Esophagus mucosa (tissue), 1 donor: ENCODE measurements at regions not wholly inside any gene's neighbourhood (a gene's known extent, or its start where the extent isn't known, plus 50 kb on each side); places are given as distances from the start of the nearest gene placed in this dataset.
"Not testable (repeated sequence)": the region's sequence is repeated elsewhere in the genome, so short reads cannot be mapped to it uniquely, and the experiment has no call there.

Experiments used
- ATAC-seq: fragments of 200-7000 bp; cut with Tn5 transposase; one replicate; pipeline ENCODE4 v1.9.1; 2020
- donor health status: DM: yes; HTN: yes; CAD: no.

DNA sequence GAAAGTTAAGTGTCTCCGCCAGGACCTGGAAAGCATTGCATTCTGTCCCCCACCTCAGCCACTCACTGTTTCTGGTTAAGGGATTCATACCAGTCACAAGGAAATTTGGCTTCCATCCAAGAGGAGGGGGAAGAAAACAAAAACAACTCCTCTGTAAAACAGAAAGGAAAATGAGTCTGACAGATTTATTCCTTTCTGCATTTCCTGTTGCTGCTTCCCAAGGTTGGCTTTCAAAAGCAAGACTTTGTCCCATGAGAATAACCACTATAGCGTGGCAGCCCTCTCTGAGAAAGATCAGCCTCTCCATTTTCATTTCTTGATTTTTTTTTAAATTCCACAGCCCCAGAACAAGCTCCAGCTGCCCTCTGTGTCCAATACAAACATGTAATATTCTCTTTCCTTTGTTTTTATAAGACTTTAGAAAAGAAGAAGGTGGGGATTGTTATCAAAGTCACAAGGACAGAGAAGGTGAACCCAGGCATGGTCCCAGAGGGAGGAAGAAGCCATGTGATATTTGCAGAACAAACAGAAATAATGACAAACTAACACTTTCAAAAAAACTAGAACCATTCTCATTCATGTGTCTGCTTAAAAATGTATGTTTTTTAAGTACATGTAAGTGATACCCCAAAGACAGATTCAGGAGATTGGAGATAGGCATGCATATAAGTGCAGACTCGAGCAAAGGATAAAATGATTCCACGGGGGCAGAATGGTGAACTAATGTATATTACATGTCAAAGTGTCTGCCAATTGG, 90.7 kb upstream of the DCLK2 start:
- no peak for ATAC-seq

DNA sequence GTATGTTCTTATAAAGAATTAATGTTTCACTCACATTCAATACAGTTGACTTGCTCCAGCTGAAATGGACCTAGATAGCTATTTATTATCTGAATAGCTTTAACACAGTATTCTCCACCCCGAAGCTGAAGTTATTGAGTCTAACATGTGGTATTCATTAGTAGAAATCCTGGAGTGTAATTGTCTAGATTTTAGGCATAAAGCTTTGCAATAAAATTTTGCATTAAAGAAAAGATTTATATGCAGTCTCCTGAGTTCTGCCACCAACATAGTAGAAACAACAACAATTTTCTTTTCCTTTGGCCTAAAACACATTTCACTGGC, 90.2 kb upstream of the DCLK2 start:
- ATAC-seq = no peak

DNA sequence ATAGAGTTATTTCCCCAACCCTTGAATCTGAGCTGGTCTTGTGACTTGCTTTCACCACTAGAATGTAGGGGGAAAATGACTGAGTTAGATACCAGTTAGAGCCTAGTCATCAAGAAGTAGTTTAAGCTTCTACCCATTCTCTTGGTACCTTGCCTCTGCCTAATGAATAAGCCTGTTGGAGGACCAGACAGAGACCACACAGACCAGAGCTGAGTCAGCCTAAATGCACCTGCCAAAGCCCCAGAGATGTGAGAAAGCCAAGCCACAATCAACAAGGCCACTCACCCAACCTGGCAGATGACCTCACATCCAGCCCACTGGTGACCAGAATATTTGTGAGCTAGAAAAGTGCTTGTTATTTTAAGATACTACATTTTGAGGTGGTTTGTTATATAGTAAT, 85.2 kb upstream of the DCLK2 start:
- no peak for ATAC-seq

- ATAC-seq = no peak
These were observed 83.0 kb upstream of the DCLK2 start for GRCh38 chr4:149995134-149995756.

- ATAC-seq = peak; percentile 77
These were observed 80.3 kb upstream of the DCLK2 start for GRCh38 chr4:149997881-149998421.

- ATAC-seq = peak; percentile 59
These were observed 78.7 kb upstream of the DCLK2 start for GRCh38 chr4:149999485-150000074.

GRCh38 chr4:150001815-150002214, 76.4 kb upstream of the DCLK2 start:
- ATAC-seq = no peak

GRCh38 chr4:150002561-150002960, 75.7 kb upstream of the DCLK2 start:
- no peak for ATAC-seq

- no peak for ATAC-seq
These were observed 73.8 kb upstream of the DCLK2 start for GRCh38 chr4:150004481-150004880.

DNA sequence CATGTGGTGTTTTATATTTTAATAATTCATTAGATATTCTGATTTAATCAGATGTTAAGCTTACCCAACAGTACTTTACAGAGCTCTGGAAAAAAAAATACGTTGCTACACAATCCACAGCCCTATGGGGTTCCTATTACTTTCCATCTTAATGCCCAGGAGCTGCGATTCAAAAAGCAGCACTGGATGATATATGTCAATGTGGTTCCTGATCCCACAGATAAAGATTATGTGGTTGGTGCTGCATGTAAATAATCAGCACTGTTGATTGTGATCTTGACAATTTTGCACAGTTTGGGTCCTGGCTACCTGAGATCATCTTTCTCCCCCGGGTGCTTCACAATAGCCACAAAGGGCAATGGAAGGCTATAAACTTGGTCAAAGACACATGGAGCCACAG, 72.7 kb upstream of the DCLK2 start:
- no peak for ATAC-seq

GRCh38 chr4:150006197-150006596, 72.0 kb upstream of the DCLK2 start:
- ATAC-seq = no peak

DNA sequence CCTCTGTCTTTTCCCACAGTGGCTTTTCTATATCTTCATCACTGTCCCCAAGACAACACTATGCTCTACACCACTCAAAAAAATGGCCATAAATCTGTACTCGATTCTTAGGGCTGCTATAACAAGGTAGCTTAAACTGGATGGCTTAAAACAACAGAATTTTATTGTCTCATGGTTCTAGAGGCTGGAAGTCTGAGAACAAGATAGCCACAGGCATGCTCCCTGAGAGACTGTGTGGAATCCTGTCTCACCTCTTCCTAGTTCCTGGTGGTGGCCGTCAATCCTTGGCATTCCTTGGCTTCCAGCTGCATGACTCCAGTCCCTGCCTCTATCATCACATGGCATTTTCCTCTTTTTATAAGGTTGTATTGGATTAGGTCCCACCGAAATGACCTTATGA, 70.7 kb upstream of the DCLK2 start:
- ATAC-seq = no peak

DNA sequence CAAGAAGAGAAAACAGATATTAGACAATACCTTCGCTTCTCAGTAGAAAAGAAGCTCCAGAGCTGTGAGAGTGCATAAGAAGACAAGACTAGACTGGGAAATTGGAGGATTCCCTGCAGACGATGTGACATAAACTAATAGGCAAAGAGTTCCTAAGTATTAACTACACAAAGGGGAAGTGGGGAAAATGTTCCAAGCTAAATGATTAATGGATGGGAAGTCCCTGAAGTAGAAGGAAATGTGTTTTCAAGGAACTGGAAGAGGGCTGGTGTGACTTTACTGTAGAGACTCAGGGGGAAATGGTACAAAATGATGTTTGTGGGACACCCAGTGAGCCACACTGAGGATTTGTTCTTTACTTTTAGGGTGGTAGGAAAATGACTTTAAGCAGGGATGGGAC, 69.7 kb upstream of the DCLK2 start:
- ATAC-seq = no peak

- no peak for ATAC-seq
These were observed 68.7 kb upstream of the DCLK2 start for GRCh38 chr4:150009533-150009932.

- ATAC-seq = peak; percentile 51
These were observed 67.6 kb upstream of the DCLK2 start for GRCh38 chr4:150010525-150011126.

GRCh38 chr4:150012851-150013360, 65.3 kb upstream of the DCLK2 start:
- ATAC-seq = no peak

DNA sequence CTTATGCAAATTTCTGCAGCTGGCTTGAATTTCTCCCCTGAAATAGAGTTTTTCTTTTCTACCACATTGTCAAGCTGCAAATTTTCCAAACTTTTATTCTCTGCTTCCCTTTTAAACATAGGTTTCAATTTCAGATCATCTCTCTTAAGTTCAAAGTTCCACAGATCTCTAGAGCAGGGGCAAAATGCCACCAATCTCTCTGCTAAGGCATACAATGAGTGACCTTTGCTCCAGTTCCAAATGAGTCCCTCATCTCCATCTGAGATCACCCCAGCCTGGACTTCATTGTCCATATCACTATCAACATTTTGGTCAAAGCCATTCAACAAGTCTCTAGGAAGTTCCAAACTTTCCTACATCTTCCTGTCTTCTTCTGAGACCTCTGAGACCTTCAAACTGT, 62.3 kb upstream of the DCLK2 start:
- not testable (repeated sequence) for ATAC-seq

- not testable (repeated sequence) for ATAC-seq
These were observed 61.6 kb upstream of the DCLK2 start for GRCh38 chr4:150016621-150017020.

DNA sequence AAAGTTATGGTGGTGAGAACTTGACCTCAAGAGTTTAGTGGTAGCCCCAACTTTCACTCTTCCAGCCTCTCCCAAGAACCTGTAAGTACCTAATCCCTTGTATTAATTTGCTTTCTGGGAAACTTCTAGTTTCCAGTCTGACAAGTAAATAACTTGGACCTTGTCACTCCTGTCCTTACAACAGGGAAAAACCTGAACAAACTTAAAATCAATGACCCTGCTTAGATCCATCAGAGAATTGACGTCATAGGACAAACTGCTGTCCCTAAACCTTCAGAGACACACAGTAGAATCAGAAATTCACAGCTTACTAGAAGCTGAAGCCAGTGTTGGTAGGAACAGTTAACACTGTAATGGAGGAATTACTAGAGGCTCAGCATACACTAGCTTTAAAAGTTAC, 60.0 kb upstream of the DCLK2 start:
- ATAC-seq = no peak

- no peak for ATAC-seq
These were observed 56.8 kb upstream of the DCLK2 start for GRCh38 chr4:150021483-150021882.

DNA sequence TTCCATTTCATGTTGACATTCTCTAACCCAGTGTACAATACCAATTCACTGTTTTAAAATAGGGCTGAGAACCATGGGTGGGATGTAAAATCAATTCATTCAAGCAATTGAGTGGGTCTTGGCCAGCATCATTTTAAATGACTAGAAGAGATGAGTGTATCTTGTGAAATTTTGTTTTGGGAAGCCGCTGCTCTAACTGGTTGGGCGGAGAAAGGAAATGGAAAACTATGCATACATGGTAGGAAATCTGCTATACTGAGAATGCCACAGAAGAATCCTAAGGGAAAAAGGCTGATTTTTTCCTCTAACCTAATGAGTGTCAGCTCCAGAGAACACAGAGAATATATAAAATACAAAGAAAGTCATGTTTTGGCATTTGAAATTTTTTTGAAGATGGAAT, 54.8 kb upstream of the DCLK2 start:
- ATAC-seq = no peak

DNA sequence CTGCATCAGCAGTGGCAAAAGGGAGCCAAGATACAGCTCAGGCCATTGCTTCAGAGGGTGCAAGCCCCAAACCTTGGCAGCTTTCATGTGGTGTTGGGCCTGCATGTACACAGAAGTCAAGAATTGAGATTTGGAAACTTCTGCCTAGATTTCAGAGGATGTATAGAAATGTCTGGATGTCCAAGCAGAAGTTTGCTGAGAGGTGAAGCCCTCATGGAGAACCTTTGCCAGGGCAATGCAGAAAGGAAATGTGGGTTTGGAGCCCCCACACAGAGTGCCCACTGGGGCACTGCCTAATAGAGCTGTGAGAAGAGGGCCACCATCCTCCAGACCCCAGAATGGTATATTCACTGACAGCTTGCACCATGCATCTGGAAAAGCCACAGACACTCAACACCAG, 51.3 kb upstream of the DCLK2 start:
- ATAC-seq = not testable (repeated sequence)
